IMR-90 (cell line): ENCODE measurements at regions not wholly inside any gene's neighbourhood (a gene's known extent, or its start where the extent isn't known, plus 50 kb on each side); places are given as distances from the start of the nearest gene placed in this dataset.

Experiments used
- ATAC-seq: fragments of 200-7000 bp; cut with Tn5 transposase; 2 replicates; pipeline ENCODE4 v1.9.1; 2020; ENCODE audit warnings: low read depth, mild to moderate bottlenecking, moderate library complexity
- BruUV-seq: library from RNA; stranded (reverse); fragments of 400-500 nt; replicated peaks from 2 replicates; lab custom pipeline; 2021; lab: Mats Ljungman, UMichigan
- CTCF ChIA-PET: fragments of 300-600 bp; formaldehyde crosslinking; extraction: SDS; loops from one replicate; lab custom pipeline; 2021; ENCODE audit warnings: antibody characterized with exemption; lab: Yijun Ruan, JAX
- POLR2A ChIA-PET: fragments of 300-600 bp; sonication (Branson Sonifier 250); formaldehyde crosslinking; loops from one replicate; lab custom pipeline; 2022; ENCODE audit warnings: antibody characterized with exemption; ENCODE audit not compliant: unreplicated experiment; lab: Charles Lee
- DNase-seq: peaks from one replicate; pipeline ENCODE4 v3.0.0; 2013
- H2AFZ ChIP-seq: replicated peaks from 2 replicates; pipeline ENCODE3; 2013; ENCODE audit warnings: low read length, mild to moderate bottlenecking; ENCODE audit not compliant: poor library complexity
- H2AK5ac ChIP-seq: 2 replicates; pipeline ENCODE4 v1.6.1; 2013; ENCODE audit warnings: low read depth, low read length, inconsistent platforms
- H2AK9ac ChIP-seq: replicated peaks from 2 replicates; pipeline ENCODE3; 2013; ENCODE audit warnings: mild to moderate bottlenecking, low read depth, low read length, moderate library complexity; ENCODE audit not compliant: poor library complexity
- H2BK120ac ChIP-seq: 2 replicates; pipeline ENCODE4 v1.6.1; 2013; ENCODE audit warnings: low read depth, low read length, inconsistent platforms
- H2BK15ac ChIP-seq: 3 replicates; pipeline ENCODE4 v1.6.1; 2013; ENCODE audit warnings: low read depth, low read length, inconsistent platforms
- H2BK20ac ChIP-seq: 2 replicates; pipeline ENCODE4 v1.6.1; 2013; ENCODE audit warnings: low read depth, mild to moderate bottlenecking, inconsistent platforms, low read length, moderate library complexity
- H2BK5ac ChIP-seq: 2 replicates; pipeline ENCODE4 v1.6.1; 2013; ENCODE audit warnings: mild to moderate bottlenecking, low read depth, low read length, inconsistent platforms; ENCODE audit not compliant: poor library complexity, severe bottlenecking
- H3K14ac ChIP-seq: replicated peaks from 2 replicates; pipeline ENCODE4 v1.6.1; 2013; ENCODE audit warnings: low read depth, low read length, inconsistent platforms
- H3K18ac ChIP-seq: 2 replicates; pipeline ENCODE4 v1.6.1; 2013; ENCODE audit warnings: low read depth, low read length, control low read depth
- H3K23ac ChIP-seq: 2 replicates; pipeline ENCODE4 v1.6.1; 2013; ENCODE audit warnings: low read depth, low read length, inconsistent platforms
- H3K27ac ChIP-seq: 2 replicates; pipeline ENCODE4 v1.5.1; 2013; ENCODE audit warnings: mild to moderate bottlenecking, control low read depth, low read length; ENCODE audit not compliant: insufficient read depth
- H3K27me3 ChIP-seq: 2 replicates; pipeline ENCODE4 v1.6.1; 2013; ENCODE audit warnings: low read length; ENCODE audit not compliant: control insufficient read depth, insufficient read depth
- H3K36me3 ChIP-seq: 2 replicates; pipeline ENCODE4 v1.6.1; 2013; ENCODE audit warnings: low read length, mixed read lengths; ENCODE audit not compliant: control insufficient read depth, insufficient read depth
- H3K4ac ChIP-seq: 2 replicates; pipeline ENCODE4 v1.6.1; 2013; ENCODE audit warnings: low read depth, low read length, inconsistent platforms
- H3K4me1 ChIP-seq: 2 replicates; pipeline ENCODE4 v1.6.1; 2013; ENCODE audit warnings: low read length, mixed read lengths; ENCODE audit not compliant: control insufficient read depth, insufficient read depth
- H3K4me2 ChIP-seq: 2 replicates; pipeline ENCODE4 v1.6.1; 2013; ENCODE audit warnings: low read depth, mild to moderate bottlenecking, control low read depth, low read length, moderate library complexity
- H3K4me3 ChIP-seq: 2 replicates; pipeline ENCODE4 v1.5.1; 2013; ENCODE audit warnings: low read depth, mild to moderate bottlenecking, control low read depth, low read length, moderate library complexity; ENCODE audit not compliant: insufficient read depth
- H3K56ac ChIP-seq: 2 replicates; pipeline ENCODE4 v1.6.1; 2013; ENCODE audit warnings: low read length, inconsistent platforms; ENCODE audit not compliant: insufficient read depth; ENCODE audit errors: extremely low read depth
- H3K79me1 ChIP-seq, 2 experiments: 2 replicates each; pipeline ENCODE4 v1.6.1; 2013; ENCODE audit warnings: low read length in 2 of 2, inconsistent platforms in 1 of 2, low read depth in 1 of 2
- H3K9ac ChIP-seq: 2 replicates; pipeline ENCODE4 v1.6.1; 2013; ENCODE audit warnings: low read depth, low read length, control low read depth
- H3K9me1 ChIP-seq: 2 replicates; pipeline ENCODE4 v1.6.1; 2013; ENCODE audit warnings: low read length, inconsistent platforms; ENCODE audit not compliant: insufficient read depth
- H3K9me3 ChIP-seq: 2 replicates; pipeline ENCODE4 v1.6.1; 2013; ENCODE audit warnings: low read length; ENCODE audit not compliant: control insufficient read depth, insufficient read depth
- H4K20me1 ChIP-seq: 2 replicates; pipeline ENCODE4 v1.6.1; 2013; ENCODE audit warnings: low read length, inconsistent platforms; ENCODE audit not compliant: insufficient read depth
- H4K5ac ChIP-seq: 2 replicates; pipeline ENCODE4 v1.6.1; 2013; ENCODE audit warnings: mild to moderate bottlenecking, low read depth, low read length, control low read depth
- H4K8ac ChIP-seq, 2 experiments: 2 replicates each; pipeline ENCODE4 v1.6.1; 2013; ENCODE audit warnings: low read depth in 2 of 2, low read length in 2 of 2, control low read depth in 1 of 2, inconsistent platforms in 1 of 2
- H4K91ac ChIP-seq: 2 replicates; pipeline ENCODE4 v1.6.1; 2013; ENCODE audit warnings: low read depth, low read length, inconsistent platforms; ENCODE audit not compliant: insufficient read depth
- BHLHE40 ChIP-seq: fragments of 150-350 bp; IDR thresholded peaks from 2 replicates; pipeline ENCODE4 v1.6.1; 2016; ENCODE audit warnings: mild to moderate bottlenecking, low read depth, low read length
- CEBPB ChIP-seq: IDR thresholded peaks from 2 replicates; pipeline ENCODE4 v1.6.1; 2012; ENCODE audit warnings: low read depth, low read length, improper control_type of control experiment
- CHD1 ChIP-seq: IDR thresholded peaks from 2 replicates; pipeline ENCODE4 v1.6.1; 2012; ENCODE audit warnings: low read depth, low read length, improper control_type of control experiment
- FOS ChIP-seq: fragments of 150-350 bp; IDR thresholded peaks from 2 replicates; pipeline ENCODE4 v1.6.1; 2016; ENCODE audit warnings: low read depth, low read length
- MAFK ChIP-seq: IDR thresholded peaks from 2 replicates; pipeline ENCODE4 v1.6.1; 2012; ENCODE audit warnings: low read depth, low read length, improper control_type of control experiment
- MAZ ChIP-seq: IDR thresholded peaks from 2 replicates; pipeline ENCODE4 v1.6.1; 2012; ENCODE audit warnings: low read depth, mild to moderate bottlenecking, low read length, improper control_type of control experiment, moderate library complexity, borderline replicate concordance
- MXI1 ChIP-seq: IDR thresholded peaks from 2 replicates; pipeline ENCODE4 v1.6.1; 2012; ENCODE audit warnings: low read depth, mild to moderate bottlenecking, low read length, moderate library complexity, borderline replicate concordance
- NFE2L2 ChIP-seq: fragments of 150-350 bp; IDR thresholded peaks from 2 replicates; pipeline ENCODE4 v1.6.1; 2016; ENCODE audit warnings: low read depth, mild to moderate bottlenecking, low read length
- POLR2A ChIP-seq: IDR thresholded peaks from 2 replicates; pipeline ENCODE4 v1.6.1; 2012; ENCODE audit warnings: mild to moderate bottlenecking, low read depth, low read length
- RAD21 ChIP-seq: IDR thresholded peaks from 2 replicates; pipeline ENCODE4 v1.6.1; 2012; ENCODE audit warnings: low read length, improper control_type of control experiment
- RCOR1 ChIP-seq: IDR thresholded peaks from 2 replicates; pipeline ENCODE4 v1.6.1; 2012; ENCODE audit warnings: mild to moderate bottlenecking, low read length, improper control_type of control experiment; ENCODE audit not compliant: insufficient replicate concordance
- RFX5 ChIP-seq: IDR thresholded peaks from 2 replicates; pipeline ENCODE4 v1.8.0; 2012; ENCODE audit warnings: low read depth, mild to moderate bottlenecking, low read length, moderate library complexity
- SMC3 ChIP-seq: fragments of 150-350 bp; IDR thresholded peaks from 2 replicates; pipeline ENCODE4 v1.6.1; 2016; ENCODE audit warnings: low read depth, mild to moderate bottlenecking, antibody characterized with exemption, low read length, moderate library complexity
- WGBS, 2 experiments: methylation state at CpG; one replicate each; pipeline versions ENCODE4 v1.1.5 to v1.1.7; 2013; ENCODE audit warnings: missing lambda C conversion rate in 2 of 2; ENCODE audit not compliant: insufficient read length in 1 of 2; ENCODE audit errors: extremely low coverage in 2 of 2; 5-methylcytosine and 5-hydroxymethylcytosine counted together
- dilution Hi-C: fragments of 300-500 bp; cut with HindIII; formaldehyde crosslinking; loops from one replicate; pipeline ENCODE4 v1.14.3; 2018; ENCODE audit warnings: low sequenced_read_pairs; ENCODE audit not compliant: unreplicated experiment
- in situ Hi-C: fragments of 300-500 bp; cut with MboI; formaldehyde crosslinking; loops from 3 replicates; pipeline ENCODE4 v1.14.3; 2019; ENCODE audit warnings: low sequenced_read_pairs, inconsistent platforms, mixed read lengths
- intact Hi-C: fragments of 100-400 bp; cut with micrococcal nuclease; formaldehyde crosslinking; loops from 2 replicates; pipeline ENCODE4 v1.10.0; 2022
- TF ChIP-seq, protein P1 (sequence below): fragments of 150-350 bp; IDR thresholded peaks from 2 replicates; pipeline ENCODE4 v1.6.1; 2017; ENCODE audit warnings: mild to moderate bottlenecking, antibody characterized with exemption, low read length, low read depth
- TF ChIP-seq, protein P2 (sequence below): conservative IDR thresholded peaks from 2 replicates; pipeline ENCODE4 v1.5.1; 2012; ENCODE audit warnings: mild to moderate bottlenecking, low read depth, low read length, improper control_type of control experiment
- TF ChIP-seq, protein P3 (sequence below): fragments of 150-350 bp; IDR thresholded peaks from 2 replicates; pipeline ENCODE4 v1.6.1; 2016; ENCODE audit warnings: low read depth, mild to moderate bottlenecking, low read length, moderate library complexity, borderline replicate concordance

- H4K8ac ChIP-seq, result no peak overlapping the region
- no peak overlapping the region for H2BK15ac ChIP-seq
- no peak overlapping the region for H2BK120ac ChIP-seq
- no peaks in the 10 kb centered on the region for H4K20me1 ChIP-seq
- H3K9ac ChIP-seq, result no peak overlapping the region
- POLR2A ChIA-PET, result no interaction called here
- H3K9me1 ChIP-seq, result no peaks in the 10 kb centered on the region
- no peak overlapping the region for H2BK5ac ChIP-seq
- in situ Hi-C loops, result no loop called here
- intact Hi-C loops, result no loop called here
- no peak overlapping the region for H3K56ac ChIP-seq
- no peak for TF ChIP-seq MAZ
- TF ChIP-seq, protein P1, sequence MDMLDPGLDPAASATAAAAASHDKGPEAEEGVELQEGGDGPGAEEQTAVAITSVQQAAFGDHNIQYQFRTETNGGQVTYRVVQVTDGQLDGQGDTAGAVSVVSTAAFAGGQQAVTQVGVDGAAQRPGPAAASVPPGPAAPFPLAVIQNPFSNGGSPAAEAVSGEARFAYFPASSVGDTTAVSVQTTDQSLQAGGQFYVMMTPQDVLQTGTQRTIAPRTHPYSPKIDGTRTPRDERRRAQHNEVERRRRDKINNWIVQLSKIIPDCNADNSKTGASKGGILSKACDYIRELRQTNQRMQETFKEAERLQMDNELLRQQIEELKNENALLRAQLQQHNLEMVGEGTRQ, result no peak
- no peak for TF ChIP-seq MAFK
- TF ChIP-seq POLR2A, result no peak
- no peak for TF ChIP-seq MXI1
- no peak for TF ChIP-seq CHD1
- TF ChIP-seq, protein P2, sequence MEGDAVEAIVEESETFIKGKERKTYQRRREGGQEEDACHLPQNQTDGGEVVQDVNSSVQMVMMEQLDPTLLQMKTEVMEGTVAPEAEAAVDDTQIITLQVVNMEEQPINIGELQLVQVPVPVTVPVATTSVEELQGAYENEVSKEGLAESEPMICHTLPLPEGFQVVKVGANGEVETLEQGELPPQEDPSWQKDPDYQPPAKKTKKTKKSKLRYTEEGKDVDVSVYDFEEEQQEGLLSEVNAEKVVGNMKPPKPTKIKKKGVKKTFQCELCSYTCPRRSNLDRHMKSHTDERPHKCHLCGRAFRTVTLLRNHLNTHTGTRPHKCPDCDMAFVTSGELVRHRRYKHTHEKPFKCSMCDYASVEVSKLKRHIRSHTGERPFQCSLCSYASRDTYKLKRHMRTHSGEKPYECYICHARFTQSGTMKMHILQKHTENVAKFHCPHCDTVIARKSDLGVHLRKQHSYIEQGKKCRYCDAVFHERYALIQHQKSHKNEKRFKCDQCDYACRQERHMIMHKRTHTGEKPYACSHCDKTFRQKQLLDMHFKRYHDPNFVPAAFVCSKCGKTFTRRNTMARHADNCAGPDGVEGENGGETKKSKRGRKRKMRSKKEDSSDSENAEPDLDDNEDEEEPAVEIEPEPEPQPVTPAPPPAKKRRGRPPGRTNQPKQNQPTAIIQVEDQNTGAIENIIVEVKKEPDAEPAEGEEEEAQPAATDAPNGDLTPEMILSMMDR, result no peak
- TF ChIP-seq, protein P3, sequence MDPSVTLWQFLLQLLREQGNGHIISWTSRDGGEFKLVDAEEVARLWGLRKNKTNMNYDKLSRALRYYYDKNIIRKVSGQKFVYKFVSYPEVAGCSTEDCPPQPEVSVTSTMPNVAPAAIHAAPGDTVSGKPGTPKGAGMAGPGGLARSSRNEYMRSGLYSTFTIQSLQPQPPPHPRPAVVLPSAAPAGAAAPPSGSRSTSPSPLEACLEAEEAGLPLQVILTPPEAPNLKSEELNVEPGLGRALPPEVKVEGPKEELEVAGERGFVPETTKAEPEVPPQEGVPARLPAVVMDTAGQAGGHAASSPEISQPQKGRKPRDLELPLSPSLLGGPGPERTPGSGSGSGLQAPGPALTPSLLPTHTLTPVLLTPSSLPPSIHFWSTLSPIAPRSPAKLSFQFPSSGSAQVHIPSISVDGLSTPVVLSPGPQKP, result no peak
- no peak for TF ChIP-seq RAD21
- no peak for TF ChIP-seq BHLHE40
- TF ChIP-seq RCOR1, result no peak
- TF ChIP-seq SMC3, result no peak
- no peak for TF ChIP-seq RFX5
- TF ChIP-seq NFE2L2, result no peak
- no peak for TF ChIP-seq CEBPB
- TF ChIP-seq FOS, result no peak
- no peak overlapping the region for H3K23ac ChIP-seq
- H3K27me3 ChIP-seq, result no peaks in the 10 kb centered on the region
- H2AK9ac ChIP-seq, result no peak overlapping the region
- no peak for DNase-seq
- CTCF ChIA-PET, result no interaction called here
- H3K27ac ChIP-seq, result no peak overlapping the region
- H3K36me3 ChIP-seq, result no peaks in the 10 kb centered on the region
- H3K14ac ChIP-seq, result no peak overlapping the region
- H3K18ac ChIP-seq, result no peak overlapping the region
- no peaks in the 10 kb centered on the region for H3K9me3 ChIP-seq
- no CpG with 5 or more reads among the region's 1 CpG for WGBS, 2 experiments
- BruUV-seq, result no TSS peak
- H3K79me1 ChIP-seq, result no peaks in the 10 kb centered on the region
- no peak overlapping the region for H3K4me2 ChIP-seq
- H3K4me1 ChIP-seq, result no peaks in the 10 kb centered on the region
- H3K4ac ChIP-seq, result no peak overlapping the region
- no peak for ATAC-seq
- H2AK5ac ChIP-seq, result no peak overlapping the region
- no peak overlapping the region for H3K4me3 ChIP-seq
- no peak overlapping the region for H4K5ac ChIP-seq
- no peak overlapping the region for H4K91ac ChIP-seq
- dilution Hi-C loops, result no loop called here
- no peak overlapping the region for H2BK20ac ChIP-seq
- H2AFZ ChIP-seq, result no peak overlapping the region
Measured at GRCh38 chr5:58087123-58087522, 372.8 kb downstream of the PLK2 start.
